ENCODE measurements at regions not wholly inside any gene's neighbourhood (a gene's known extent, or its start where the extent isn't known, plus 50 kb on each side); places are given as distances from the start of the nearest gene placed in this dataset.
"Not testable (repeated sequence)": the region's sequence is repeated elsewhere in the genome, so short reads cannot be mapped to it uniquely, and the experiment has no call there.

DNA sequence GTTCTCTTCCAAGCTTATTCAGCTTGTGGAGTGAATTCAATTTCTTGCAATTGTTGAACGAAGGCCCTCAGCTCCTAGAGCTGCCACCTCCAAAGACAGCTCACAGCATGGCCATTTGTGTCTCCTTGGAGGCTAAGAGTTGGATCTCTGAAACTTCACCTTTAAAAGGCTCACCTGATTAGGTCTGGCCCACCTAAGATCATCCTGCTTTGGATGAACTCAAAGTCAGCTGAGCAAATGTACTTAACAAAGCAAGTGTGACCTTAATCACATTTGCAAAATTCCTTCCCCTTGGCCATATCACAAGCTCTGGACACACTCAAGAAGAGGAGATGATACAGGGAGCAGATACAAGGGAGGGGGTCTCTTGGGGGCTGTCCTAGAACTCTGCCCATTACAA lies 67.8 kb upstream of the EEF2KMT start:
- not testable (repeated sequence) for H3K9me3 ChIP-seq (ENCODE audit: control insufficient read depth in 1 of 2, low read length in 2 of 2); H3K4me3 ChIP-seq (ENCODE audit: low read depth in 1 of 2, low read length in 2 of 2); H3K27ac ChIP-seq (ENCODE audit: low read depth, low read length); H3K27me3 ChIP-seq (ENCODE audit: control insufficient read depth in 1 of 2, insufficient read depth in 2 of 2, low read length in 2 of 2); H3K36me3 ChIP-seq (ENCODE audit: control insufficient read depth in 1 of 2, insufficient read depth in 2 of 2, low read length in 2 of 2); H3K9ac ChIP-seq (ENCODE audit: low read depth in 1 of 2, low read length in 2 of 2); H3K4me1 ChIP-seq (ENCODE audit: control insufficient read depth in 1 of 2, insufficient read depth in 2 of 2, low read length in 2 of 2)

- not testable (repeated sequence) for H3K36me3 ChIP-seq (ENCODE audit: control insufficient read depth in 1 of 2, insufficient read depth in 2 of 2, low read length in 2 of 2); H3K9ac ChIP-seq (ENCODE audit: low read depth in 1 of 2, low read length in 2 of 2); H3K27ac ChIP-seq (ENCODE audit: low read depth, low read length); H3K4me1 ChIP-seq (ENCODE audit: control insufficient read depth in 1 of 2, insufficient read depth in 2 of 2, low read length in 2 of 2); H3K4me3 ChIP-seq (ENCODE audit: low read depth in 1 of 2, low read length in 2 of 2); H3K9me3 ChIP-seq (ENCODE audit: control insufficient read depth in 1 of 2, low read length in 2 of 2); H3K27me3 ChIP-seq (ENCODE audit: control insufficient read depth in 1 of 2, insufficient read depth in 2 of 2, low read length in 2 of 2)
Observed at GRCh38 chr16:5162801-5163200, 65.2 kb upstream of the EEF2KMT start.

DNA sequence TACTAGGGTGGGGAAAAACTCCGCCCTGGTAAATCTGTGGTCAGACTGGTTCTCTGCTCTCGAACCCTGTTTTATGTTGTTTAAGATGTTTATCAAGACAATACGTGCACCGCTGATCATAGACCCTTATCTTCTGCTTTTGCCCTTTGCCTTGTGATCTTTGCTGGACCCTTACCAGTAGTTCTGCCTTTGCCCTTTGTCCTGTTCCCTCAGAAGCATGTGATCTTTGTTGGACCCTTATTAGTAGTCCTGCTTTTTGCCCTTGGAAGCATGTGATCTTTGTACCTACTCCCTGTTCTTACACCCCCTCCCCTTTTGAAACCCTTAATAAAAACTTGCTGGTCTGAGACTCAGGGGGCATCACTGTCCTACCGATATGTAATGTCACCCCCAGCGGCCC lies 64.3 kb upstream of the EEF2KMT start:
- not testable (repeated sequence) for H3K36me3 ChIP-seq (ENCODE audit: control insufficient read depth in 1 of 2, insufficient read depth in 2 of 2, low read length in 2 of 2); H3K9ac ChIP-seq (ENCODE audit: low read depth in 1 of 2, low read length in 2 of 2); H3K9me3 ChIP-seq (ENCODE audit: control insufficient read depth in 1 of 2, low read length in 2 of 2); H3K27ac ChIP-seq (ENCODE audit: low read depth, low read length); H3K27me3 ChIP-seq (ENCODE audit: control insufficient read depth in 1 of 2, insufficient read depth in 2 of 2, low read length in 2 of 2); H3K4me3 ChIP-seq (ENCODE audit: low read depth in 1 of 2, low read length in 2 of 2); H3K4me1 ChIP-seq (ENCODE audit: control insufficient read depth in 1 of 2, insufficient read depth in 2 of 2, low read length in 2 of 2)

GRCh38 chr16:5160010-5160409 lies 62.4 kb upstream of the EEF2KMT start:
- not testable (repeated sequence) for H3K9ac ChIP-seq (ENCODE audit: low read depth in 1 of 2, low read length in 2 of 2); H3K9me3 ChIP-seq (ENCODE audit: control insufficient read depth in 1 of 2, low read length in 2 of 2); H3K36me3 ChIP-seq (ENCODE audit: control insufficient read depth in 1 of 2, insufficient read depth in 2 of 2, low read length in 2 of 2); H3K4me1 ChIP-seq (ENCODE audit: control insufficient read depth in 1 of 2, insufficient read depth in 2 of 2, low read length in 2 of 2); H3K27ac ChIP-seq (ENCODE audit: low read depth, low read length); H3K27me3 ChIP-seq (ENCODE audit: control insufficient read depth in 1 of 2, insufficient read depth in 2 of 2, low read length in 2 of 2); H3K4me3 ChIP-seq (ENCODE audit: low read depth in 1 of 2, low read length in 2 of 2)

GRCh38 chr16:5159537-5159936 lies 61.9 kb upstream of the EEF2KMT start:
- H3K9ac ChIP-seq (ENCODE audit: low read depth in 1 of 2, low read length in 2 of 2); H3K9me3 ChIP-seq (ENCODE audit: control insufficient read depth in 1 of 2, low read length in 2 of 2); H3K4me3 ChIP-seq (ENCODE audit: low read depth in 1 of 2, low read length in 2 of 2); H3K27me3 ChIP-seq (ENCODE audit: control insufficient read depth in 1 of 2, insufficient read depth in 2 of 2, low read length in 2 of 2); H3K4me1 ChIP-seq (ENCODE audit: control insufficient read depth in 1 of 2, insufficient read depth in 2 of 2, low read length in 2 of 2); H3K36me3 ChIP-seq (ENCODE audit: control insufficient read depth in 1 of 2, insufficient read depth in 2 of 2, low read length in 2 of 2); H3K27ac ChIP-seq (ENCODE audit: low read depth, low read length): not testable (repeated sequence)

- no peaks in the 10 kb centered on the region for H3K36me3 ChIP-seq (ENCODE audit: control insufficient read depth in 1 of 2, insufficient read depth in 2 of 2, low read length in 2 of 2)
- no peaks in the 10 kb centered on the region for H3K4me1 ChIP-seq (ENCODE audit: control insufficient read depth in 1 of 2, insufficient read depth in 2 of 2, low read length in 2 of 2)
- H3K4me3 ChIP-seq (ENCODE audit: low read depth in 1 of 2, low read length in 2 of 2) = no peak overlapping the region
- H3K27ac ChIP-seq (ENCODE audit: low read depth, low read length) = no peak overlapping the region
- H3K27me3 ChIP-seq (ENCODE audit: control insufficient read depth in 1 of 2, insufficient read depth in 2 of 2, low read length in 2 of 2) = no peaks in the 10 kb centered on the region
- no peak overlapping the region for H3K9ac ChIP-seq (ENCODE audit: low read depth in 1 of 2, low read length in 2 of 2)
- H3K9me3 ChIP-seq (ENCODE audit: control insufficient read depth in 1 of 2, low read length in 2 of 2) = no peaks in the 10 kb centered on the region
Observed at GRCh38 chr16:5158494-5158893, 60.9 kb upstream of the EEF2KMT start.

- H3K36me3 ChIP-seq (ENCODE audit: control insufficient read depth in 1 of 2, insufficient read depth in 2 of 2, low read length in 2 of 2); H3K4me3 ChIP-seq (ENCODE audit: low read depth in 1 of 2, low read length in 2 of 2); H3K9me3 ChIP-seq (ENCODE audit: control insufficient read depth in 1 of 2, low read length in 2 of 2); H3K27ac ChIP-seq (ENCODE audit: low read depth, low read length); H3K4me1 ChIP-seq (ENCODE audit: control insufficient read depth in 1 of 2, insufficient read depth in 2 of 2, low read length in 2 of 2); H3K27me3 ChIP-seq (ENCODE audit: control insufficient read depth in 1 of 2, insufficient read depth in 2 of 2, low read length in 2 of 2); H3K9ac ChIP-seq (ENCODE audit: low read depth in 1 of 2, low read length in 2 of 2): not testable (repeated sequence)
Observed at GRCh38 chr16:5156486-5156885, 58.9 kb upstream of the EEF2KMT start.

DNA sequence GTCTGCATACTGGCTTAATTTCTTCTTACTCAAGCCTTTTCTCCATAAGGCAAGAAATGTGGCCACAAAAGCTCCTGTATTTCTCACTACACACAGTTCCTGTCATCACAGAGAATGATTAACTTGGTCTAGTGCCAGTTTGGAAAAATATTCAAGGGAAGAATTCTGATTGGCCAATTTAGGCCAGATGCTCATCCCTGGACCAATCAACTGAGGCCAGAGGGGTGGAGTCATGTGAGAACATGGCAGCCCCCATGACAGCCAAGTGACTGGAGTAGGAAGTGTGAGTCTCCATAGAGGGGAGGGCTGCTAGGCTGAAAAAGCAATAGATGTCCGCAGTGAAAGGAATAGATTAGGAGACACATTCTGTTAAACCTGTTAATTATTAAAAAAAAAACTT lies 56.4 kb upstream of the EEF2KMT start:
- not testable (repeated sequence) for H3K27me3 ChIP-seq (ENCODE audit: control insufficient read depth in 1 of 2, insufficient read depth in 2 of 2, low read length in 2 of 2); H3K36me3 ChIP-seq (ENCODE audit: control insufficient read depth in 1 of 2, insufficient read depth in 2 of 2, low read length in 2 of 2); H3K4me1 ChIP-seq (ENCODE audit: control insufficient read depth in 1 of 2, insufficient read depth in 2 of 2, low read length in 2 of 2); H3K9me3 ChIP-seq (ENCODE audit: control insufficient read depth in 1 of 2, low read length in 2 of 2); H3K4me3 ChIP-seq (ENCODE audit: low read depth in 1 of 2, low read length in 2 of 2); H3K9ac ChIP-seq (ENCODE audit: low read depth in 1 of 2, low read length in 2 of 2); H3K27ac ChIP-seq (ENCODE audit: low read depth, low read length)

DNA sequence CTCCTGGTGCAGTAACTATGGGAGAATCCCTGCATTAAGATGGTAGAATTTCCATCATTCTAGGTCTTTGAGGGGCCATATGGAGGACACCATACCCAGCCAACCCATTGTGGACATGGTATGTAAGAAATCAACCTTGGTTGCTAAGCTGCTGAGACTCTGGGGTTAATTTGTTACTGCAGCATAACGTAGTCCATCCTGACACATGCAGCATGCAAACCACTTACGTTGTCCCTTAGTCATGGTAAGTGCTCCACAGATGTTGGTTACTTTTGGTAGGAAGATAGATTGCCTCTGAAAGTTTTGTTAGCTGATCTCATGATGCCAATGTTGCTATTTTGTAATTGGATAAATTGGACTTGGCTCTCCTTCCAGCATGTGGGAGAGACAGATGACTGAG lies 53.8 kb upstream of the EEF2KMT start:
- H3K4me3 ChIP-seq (ENCODE audit: low read depth in 1 of 2, low read length in 2 of 2); H3K27ac ChIP-seq (ENCODE audit: low read depth, low read length); H3K4me1 ChIP-seq (ENCODE audit: control insufficient read depth in 1 of 2, insufficient read depth in 2 of 2, low read length in 2 of 2); H3K9ac ChIP-seq (ENCODE audit: low read depth in 1 of 2, low read length in 2 of 2); H3K27me3 ChIP-seq (ENCODE audit: control insufficient read depth in 1 of 2, insufficient read depth in 2 of 2, low read length in 2 of 2); H3K9me3 ChIP-seq (ENCODE audit: control insufficient read depth in 1 of 2, low read length in 2 of 2); H3K36me3 ChIP-seq (ENCODE audit: control insufficient read depth in 1 of 2, insufficient read depth in 2 of 2, low read length in 2 of 2): not testable (repeated sequence)
